ENCODE measurements at regions not wholly inside any gene's neighbourhood (a gene's known extent, or its start where the extent isn't known, plus 50 kb on each side); places are given as distances from the start of the nearest gene placed in this dataset.

DNA sequence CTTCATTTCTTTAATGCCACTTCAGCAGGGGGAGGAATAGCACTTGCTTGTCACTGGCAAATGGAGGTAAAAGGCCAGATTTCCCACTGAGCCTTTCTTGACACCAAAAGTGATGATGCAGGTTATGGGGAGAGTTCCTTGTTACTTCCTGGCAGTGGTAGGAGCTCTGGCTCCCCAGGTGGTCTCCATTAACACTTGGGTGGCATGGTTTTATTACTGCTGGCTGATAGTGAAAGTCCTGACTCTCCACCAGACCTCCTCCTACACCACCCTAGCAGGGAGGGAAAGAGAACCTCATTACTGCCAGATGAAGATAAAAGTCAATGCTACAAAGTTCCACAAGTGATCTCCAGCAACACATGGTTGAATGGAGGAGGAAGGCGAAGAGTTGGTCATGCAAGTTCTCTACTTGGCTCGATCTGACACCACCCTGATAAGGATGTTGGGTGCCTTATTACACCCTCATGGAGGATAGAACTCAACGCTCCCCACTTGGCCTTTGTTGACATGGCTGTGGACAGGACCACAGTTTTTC is 152.7 kb upstream of the GNAO1 start:
- CTCF ChIA-PET = no interaction called here
- POLR2A ChIA-PET = no interaction called here
- DNase-seq = no peak
- no peak overlapping the region for H3K4me3 Mint-ChIP-seq
- H3K9me3 Mint-ChIP-seq = peaks cover 3% of the 10 kb centered on the region
- no peaks in the 10 kb centered on the region for H3K36me3 Mint-ChIP-seq (ENCODE audit: low read depth)
- H3K27ac Mint-ChIP-seq = no peak overlapping the region
- no peaks in the 10 kb centered on the region for H3K4me1 Mint-ChIP-seq
- peaks cover 25% of the 10 kb centered on the region for H3K27me3 Mint-ChIP-seq

DNA sequence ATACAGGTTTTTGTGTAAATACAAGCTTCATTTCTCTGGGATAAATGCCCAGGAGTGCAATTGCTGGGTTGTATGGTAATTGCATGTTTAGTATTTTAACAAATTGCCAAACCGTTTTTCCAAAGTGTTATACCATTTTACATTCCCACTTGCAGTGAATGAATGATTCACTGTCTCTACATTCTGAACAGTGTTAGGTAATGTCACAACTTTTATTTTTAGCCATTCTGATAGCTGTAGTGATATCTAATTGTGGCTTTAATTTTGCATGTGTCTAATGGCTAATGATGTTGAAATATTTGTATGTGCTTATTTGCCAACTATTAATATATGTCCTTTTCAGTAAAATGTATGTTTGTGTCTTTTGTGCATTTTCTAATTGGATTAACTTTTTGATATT is 156.9 kb upstream of the CES5A start:
- Mint-ChIP-seq H3K27me3 (peaks cover 33% of the 10 kb centered on the region), H3K9me3 (peaks cover 3% of the 10 kb centered on the region), H3K36me3 (ENCODE audit: low read depth) (no peaks in the 10 kb centered on the region), H3K4me1 (no peaks in the 10 kb centered on the region), H3K27ac (no peak overlapping the region), H3K4me3 (no peak overlapping the region)
- no peak for DNase-seq
- POLR2A ChIA-PET = no interaction called here
- CTCF ChIA-PET = no interaction called here

DNA sequence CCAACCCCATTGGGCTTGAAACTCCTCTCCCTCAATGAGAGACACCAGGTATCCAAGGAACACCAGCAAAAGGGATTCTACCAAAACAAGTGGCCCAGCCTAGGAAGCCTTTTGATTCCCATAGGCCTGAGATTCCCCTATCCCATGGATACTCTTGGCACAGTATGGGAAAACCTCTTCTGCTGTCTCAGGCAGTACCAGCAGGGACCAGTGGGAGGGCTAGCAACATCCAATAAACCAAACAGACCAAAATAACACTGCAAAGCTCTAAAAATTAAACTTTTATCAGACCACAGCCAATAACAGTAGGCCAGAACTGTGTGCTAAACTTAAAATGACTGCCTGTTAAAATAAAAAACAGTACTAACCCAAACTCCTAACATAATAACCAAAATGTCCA is 153.9 kb upstream of the CES5A start:
- no peaks in the 10 kb centered on the region for H3K4me1 Mint-ChIP-seq
- H3K27me3 Mint-ChIP-seq = peaks cover 22% of the 10 kb centered on the region
- H3K27ac Mint-ChIP-seq = no peak overlapping the region
- no peaks in the 10 kb centered on the region for H3K9me3 Mint-ChIP-seq
- H3K4me3 Mint-ChIP-seq = no peak overlapping the region
- CTCF ChIA-PET = no interaction called here
- no peak for DNase-seq
- no peaks in the 10 kb centered on the region for H3K36me3 Mint-ChIP-seq (ENCODE audit: low read depth)
- POLR2A ChIA-PET = no interaction called here

DNA sequence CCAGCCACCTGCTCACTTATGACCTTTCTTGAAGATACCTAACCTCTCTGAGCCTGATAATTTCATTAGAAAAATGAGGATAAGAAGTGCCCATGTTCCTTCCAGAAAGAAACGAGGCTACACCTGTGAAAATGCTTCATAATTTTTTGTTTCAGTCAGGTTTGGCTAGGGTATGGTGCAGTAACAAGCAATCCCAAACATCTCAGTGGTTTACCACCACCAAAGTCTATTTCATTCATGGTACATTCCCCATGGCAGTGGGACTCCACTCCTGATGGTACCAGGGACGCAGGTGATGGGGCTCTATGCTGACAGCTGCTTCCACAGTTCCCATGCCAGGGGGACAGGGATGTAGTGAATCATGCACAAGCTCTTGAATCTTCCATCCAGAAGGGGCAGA is 147.6 kb upstream of the CES5A start:
- ChIA-PET POLR2A (no interaction called here), CTCF (no interaction called here)
- Mint-ChIP-seq H3K4me1 (no peaks in the 10 kb centered on the region), H3K9me3 (no peaks in the 10 kb centered on the region), H3K27me3 (peaks cover 2% of the 10 kb centered on the region), H3K27ac (no peak overlapping the region), H3K36me3 (ENCODE audit: low read depth) (no peaks in the 10 kb centered on the region), H3K4me3 (no peak overlapping the region)
- DNase-seq = no peak

DNA sequence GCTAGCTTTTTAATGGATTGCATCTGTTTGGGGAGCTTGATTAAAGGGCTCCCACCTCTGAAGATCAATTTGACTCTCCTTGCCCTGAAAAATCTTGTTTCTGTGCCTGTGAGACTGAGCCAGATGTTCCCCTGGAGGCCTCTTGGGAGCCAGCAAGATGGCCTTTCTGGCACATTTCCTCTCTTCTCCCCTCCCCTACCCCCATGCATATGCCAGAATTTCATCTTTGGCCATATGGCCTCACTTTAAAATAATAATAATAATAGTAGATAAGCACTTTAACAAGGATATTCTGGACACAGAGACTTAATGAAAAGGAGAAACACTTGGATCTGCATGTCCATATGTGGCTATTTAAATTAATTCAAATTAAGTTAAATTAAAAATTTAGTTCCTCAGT is 144.1 kb upstream of the CES5A start:
- CTCF ChIA-PET = no interaction called here
- no peak for DNase-seq
- POLR2A ChIA-PET = no interaction called here
- Mint-ChIP-seq H3K4me1 (no peaks in the 10 kb centered on the region), H3K27me3 (no peaks in the 10 kb centered on the region), H3K36me3 (ENCODE audit: low read depth) (no peaks in the 10 kb centered on the region), H3K4me3 (no peak overlapping the region), H3K27ac (no peak overlapping the region), H3K9me3 (no peaks in the 10 kb centered on the region)

DNA sequence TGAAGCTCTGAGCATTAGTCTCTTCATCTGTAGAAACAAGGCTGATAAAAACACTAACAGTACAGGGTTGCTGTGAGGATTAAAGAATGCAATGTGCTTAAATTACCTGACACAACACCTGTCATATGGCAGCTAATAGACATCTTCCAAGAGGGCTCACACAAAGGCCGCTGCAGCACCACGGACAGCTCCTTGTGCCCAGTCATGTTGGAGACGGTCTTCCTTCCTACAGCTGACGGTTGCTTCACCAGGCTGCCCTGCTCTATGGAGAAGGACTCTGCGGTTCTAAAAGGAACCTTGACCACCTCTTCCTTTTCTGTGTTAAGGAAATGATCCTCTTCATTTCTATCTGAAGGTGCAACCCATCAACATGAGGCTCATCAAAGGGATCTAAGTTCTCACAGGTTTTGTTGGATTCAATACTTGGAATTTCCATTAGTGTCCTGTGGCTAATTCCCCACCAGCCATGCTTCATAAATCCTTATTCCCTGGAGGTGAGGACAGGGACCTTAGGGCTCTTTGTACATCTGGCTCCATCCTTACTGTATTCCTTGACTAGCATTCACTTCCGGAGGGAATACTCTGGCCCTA is 138.9 kb upstream of the CES5A start:
- POLR2A ChIA-PET = no interaction called here
- DNase-seq = peak; percentile 65
- no peaks in the 10 kb centered on the region for H3K27me3 Mint-ChIP-seq
- H3K4me1 Mint-ChIP-seq = no peaks in the 10 kb centered on the region
- CTCF ChIA-PET = no interaction called here
- H3K27ac Mint-ChIP-seq = no peak overlapping the region
- no peaks in the 10 kb centered on the region for H3K9me3 Mint-ChIP-seq
- no peak overlapping the region for H3K4me3 Mint-ChIP-seq
- H3K36me3 Mint-ChIP-seq (ENCODE audit: low read depth) = no peaks in the 10 kb centered on the region

DNA sequence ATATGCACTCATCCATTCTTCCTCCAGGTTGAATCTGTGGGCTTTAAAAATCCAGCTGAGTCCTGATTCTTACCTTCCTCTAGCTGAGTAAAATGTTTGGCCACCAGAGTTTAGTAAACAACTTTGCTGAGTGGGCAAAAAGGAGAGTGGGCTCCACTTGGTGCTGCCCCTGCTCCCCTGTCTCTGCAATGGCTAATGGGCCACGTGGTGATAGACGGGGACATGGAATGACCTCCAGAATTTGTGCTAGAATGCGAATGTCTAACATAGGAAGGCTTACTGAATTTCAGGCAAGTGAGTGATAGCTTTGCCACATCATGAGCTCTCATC is 137.3 kb upstream of the CES5A start:
- H3K4me1 Mint-ChIP-seq = no peaks in the 10 kb centered on the region
- CTCF ChIA-PET = interaction anchor here (1.5 kb wide), 1 partner anchor 66 kb away, joined by 4 read pairs; no protein-coding TSS in a partner anchor
- no peak overlapping the region for H3K27ac Mint-ChIP-seq
- H3K9me3 Mint-ChIP-seq = no peaks in the 10 kb centered on the region
- POLR2A ChIA-PET = no interaction called here
- no peaks in the 10 kb centered on the region for H3K36me3 Mint-ChIP-seq (ENCODE audit: low read depth)
- DNase-seq = no peak
- no peaks in the 10 kb centered on the region for H3K27me3 Mint-ChIP-seq
- H3K4me3 Mint-ChIP-seq = no peak overlapping the region

DNA sequence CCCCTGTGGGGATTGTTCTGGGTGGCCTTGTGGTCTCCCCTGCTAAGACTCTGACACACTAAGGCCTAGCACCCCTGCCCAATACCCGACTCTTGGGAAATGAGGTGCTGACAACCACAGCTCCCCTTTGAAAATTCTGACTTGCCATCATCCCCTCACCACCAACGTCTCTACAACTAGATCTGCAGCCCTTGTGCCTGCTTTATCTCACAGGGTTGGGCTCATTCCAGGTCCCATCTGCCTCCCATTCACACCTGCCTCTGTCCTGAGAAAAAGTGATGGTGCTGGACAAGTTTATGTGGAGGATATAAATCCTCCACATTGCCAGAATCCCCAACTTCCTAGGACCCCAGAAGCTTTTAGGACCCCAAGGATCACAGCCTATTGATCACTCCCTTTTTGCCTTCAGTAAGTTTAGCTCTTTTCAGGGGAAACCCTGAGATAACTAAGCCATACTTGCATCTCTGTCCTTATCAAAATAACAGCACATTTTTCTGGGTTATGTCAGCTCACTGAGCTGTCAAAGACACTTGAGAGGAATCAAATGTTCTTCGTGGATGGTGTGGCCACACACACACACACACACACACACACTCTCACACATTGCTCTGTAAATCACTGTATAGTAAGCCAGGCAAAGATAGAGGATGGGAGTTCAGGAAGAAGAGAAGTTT is 136.8 kb upstream of the CES5A start:
- H3K4me1 Mint-ChIP-seq = no peaks in the 10 kb centered on the region
- POLR2A ChIA-PET = no interaction called here

DNA sequence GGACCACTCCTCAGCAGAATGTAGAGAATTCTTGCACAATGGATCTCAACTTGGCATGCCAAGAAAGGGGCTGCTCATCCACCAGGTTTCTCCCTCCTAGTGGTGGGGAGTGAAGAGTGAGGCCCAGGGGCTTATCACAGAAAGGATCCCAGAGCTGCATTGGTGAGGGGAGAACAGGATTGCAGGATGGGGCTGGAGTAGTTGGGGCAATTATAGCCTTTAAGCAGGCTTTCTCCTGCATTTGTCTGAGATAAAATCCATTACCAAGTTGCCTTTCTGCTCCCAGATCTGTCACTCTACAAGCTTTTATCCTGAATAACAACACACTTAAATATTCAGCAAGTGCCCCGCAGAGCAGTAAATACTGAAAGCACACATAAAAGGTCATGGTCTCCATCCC is 130.8 kb upstream of the CES5A start:
- Mint-ChIP-seq H3K36me3 (ENCODE audit: low read depth) (no peaks in the 10 kb centered on the region), H3K9me3 (no peaks in the 10 kb centered on the region), H3K27ac (no peak overlapping the region), H3K27me3 (peaks cover 6% of the 10 kb centered on the region), H3K4me1 (no peaks in the 10 kb centered on the region), H3K4me3 (no peak overlapping the region)
- ChIA-PET CTCF (no interaction called here), POLR2A (no interaction called here)
- DNase-seq = no peak

More for the DNA sequence above, 136.8 kb upstream of the CES5A start:
- CTCF ChIA-PET = interaction anchor here (1.0 to 1.5 kb wide), 2 partner anchors 36 to 66 kb away, joined by 3 to 4 read pairs; no protein-coding TSS in a partner anchor
- DNase-seq = no peak
- Mint-ChIP-seq H3K36me3 (ENCODE audit: low read depth) (no peaks in the 10 kb centered on the region), H3K9me3 (no peaks in the 10 kb centered on the region), H3K27ac (no peak overlapping the region), H3K27me3 (peaks cover under 1% of the 10 kb centered on the region), H3K4me3 (no peak overlapping the region)

DNA sequence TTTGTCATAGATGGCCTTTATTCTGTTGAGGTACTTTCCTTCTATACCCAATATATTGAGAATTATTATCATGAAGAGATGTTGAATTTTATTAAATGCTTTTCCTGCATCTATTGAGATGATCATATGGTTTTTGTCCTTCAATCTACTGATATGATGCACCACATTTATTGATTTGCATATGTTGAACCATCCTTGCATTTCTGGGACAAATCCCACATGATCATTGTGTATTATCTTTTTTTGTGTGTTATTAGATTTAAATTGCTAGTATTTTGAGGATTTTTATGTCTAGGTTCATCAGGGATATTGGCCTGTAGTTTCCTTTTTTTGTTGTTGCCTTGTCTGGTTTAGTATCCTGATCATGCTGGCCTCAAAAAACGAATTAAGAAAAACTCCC is 124.5 kb upstream of the CES5A start:
- no peaks in the 10 kb centered on the region for H3K36me3 Mint-ChIP-seq (ENCODE audit: low read depth)
- H3K4me3 Mint-ChIP-seq = no peak overlapping the region
- no peak for DNase-seq
- POLR2A ChIA-PET = no interaction called here
- peaks cover 7% of the 10 kb centered on the region for H3K27me3 Mint-ChIP-seq
- CTCF ChIA-PET = no interaction called here
- H3K27ac Mint-ChIP-seq = no peak overlapping the region
- H3K4me1 Mint-ChIP-seq = no peaks in the 10 kb centered on the region
- peaks cover 13% of the 10 kb centered on the region for H3K9me3 Mint-ChIP-seq

DNA sequence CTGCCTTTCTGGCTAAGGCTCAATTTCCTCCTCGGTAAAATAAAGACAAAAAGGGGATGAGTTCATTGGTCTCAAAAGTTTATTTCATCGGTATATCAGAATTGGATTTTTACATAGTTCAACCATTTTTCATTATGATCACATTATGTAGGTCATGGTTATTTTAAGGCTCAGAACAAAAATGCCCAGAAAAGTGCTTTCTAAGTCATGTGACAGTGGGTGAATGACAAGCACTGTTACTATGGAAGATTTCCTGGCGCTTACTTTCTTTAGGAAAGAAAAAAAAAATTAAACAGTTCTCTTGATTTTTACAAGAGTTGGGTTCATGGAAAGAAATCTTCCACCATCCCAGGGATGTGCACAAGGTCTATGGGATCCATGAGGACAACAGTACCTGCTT is 117.9 kb upstream of the CES5A start:
- no peaks in the 10 kb centered on the region for H3K4me1 Mint-ChIP-seq
- no peaks in the 10 kb centered on the region for H3K27me3 Mint-ChIP-seq
- H3K36me3 Mint-ChIP-seq (ENCODE audit: low read depth) = no peaks in the 10 kb centered on the region
- no peak overlapping the region for H3K27ac Mint-ChIP-seq
- peaks cover 2% of the 10 kb centered on the region for H3K9me3 Mint-ChIP-seq
- POLR2A ChIA-PET = no interaction called here
- CTCF ChIA-PET = no interaction called here
- no peak overlapping the region for H3K4me3 Mint-ChIP-seq
- DNase-seq = no peak

DNA sequence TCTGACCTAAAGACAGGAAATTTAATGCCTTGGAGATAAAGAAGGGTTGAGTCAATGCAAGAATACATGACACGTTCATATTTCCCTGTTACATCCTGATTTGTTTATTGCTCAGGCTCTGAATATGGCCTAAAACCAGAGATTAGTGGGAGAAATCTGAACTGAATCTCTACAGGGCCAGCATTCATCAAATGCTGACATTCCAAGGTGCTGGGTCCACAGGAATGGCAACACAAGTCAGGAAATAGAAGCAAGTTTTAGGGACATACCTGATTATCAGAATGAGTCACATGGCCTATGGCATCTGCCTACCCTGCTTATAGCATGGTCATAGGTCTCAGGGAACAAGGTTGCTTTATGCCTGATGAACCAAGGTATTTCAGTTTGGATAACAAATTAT is 117.4 kb upstream of the CES5A start:
- POLR2A ChIA-PET = no interaction called here
- no peak overlapping the region for H3K27ac Mint-ChIP-seq

DNA sequence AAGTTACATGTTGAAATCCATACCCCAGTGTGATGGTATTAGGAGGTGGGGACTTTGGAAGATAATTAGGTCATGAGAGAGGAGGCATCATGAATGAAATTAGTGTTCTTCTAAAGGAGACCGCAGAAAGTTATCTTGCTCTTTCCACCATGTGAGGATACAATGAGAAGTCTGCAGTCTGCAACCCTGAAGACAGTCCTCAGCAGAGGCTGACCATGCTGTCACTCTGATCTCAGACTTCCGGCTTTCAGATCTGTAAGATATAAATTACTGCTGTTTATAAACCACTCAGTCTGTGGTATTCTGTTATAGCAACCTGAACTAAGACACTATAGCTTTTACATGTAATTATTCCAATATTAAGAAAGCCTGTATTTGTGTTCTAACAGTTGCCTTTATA is 116.7 kb upstream of the CES5A start:
- Mint-ChIP-seq H3K36me3 (ENCODE audit: low read depth) (no peaks in the 10 kb centered on the region), H3K4me1 (no peaks in the 10 kb centered on the region), H3K9me3 (no peaks in the 10 kb centered on the region), H3K27me3 (no peaks in the 10 kb centered on the region), H3K27ac (no peak overlapping the region), H3K4me3 (no peak overlapping the region)
- DNase-seq = no peak
- ChIA-PET POLR2A (no interaction called here), CTCF (no interaction called here)

More for the DNA sequence above, 117.4 kb upstream of the CES5A start:
- DNase-seq = no peak
- Mint-ChIP-seq H3K4me3 (no peak overlapping the region), H3K9me3 (no peaks in the 10 kb centered on the region), H3K36me3 (ENCODE audit: low read depth) (no peaks in the 10 kb centered on the region), H3K27me3 (no peaks in the 10 kb centered on the region), H3K4me1 (no peaks in the 10 kb centered on the region)
- CTCF ChIA-PET = no interaction called here

DNA sequence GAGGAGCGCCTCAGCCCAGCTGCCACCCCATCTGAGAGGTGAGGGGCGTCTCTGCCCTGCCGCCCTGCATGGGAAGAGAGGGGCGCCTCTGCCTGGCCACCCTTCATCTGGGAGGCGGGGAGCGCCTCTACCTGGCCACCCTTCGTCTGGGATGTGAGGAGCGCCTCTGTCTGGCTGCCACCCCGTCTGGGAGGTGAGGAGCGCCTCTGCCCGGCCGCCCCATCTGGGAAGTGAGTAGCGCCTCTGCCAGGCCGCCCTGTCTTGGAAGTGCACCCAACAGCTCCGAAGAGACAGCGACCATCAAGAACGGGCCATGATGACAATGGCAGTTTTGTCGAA is 114.4 kb upstream of the CES5A start:
- H3K27me3 Mint-ChIP-seq = peaks cover 4% of the 10 kb centered on the region
- no peaks in the 10 kb centered on the region for H3K4me1 Mint-ChIP-seq
- H3K4me3 Mint-ChIP-seq = no peak overlapping the region
- H3K36me3 Mint-ChIP-seq (ENCODE audit: low read depth) = no peaks in the 10 kb centered on the region
- ChIA-PET CTCF (no interaction called here), POLR2A (no interaction called here)
- no peak overlapping the region for H3K27ac Mint-ChIP-seq
- H3K9me3 Mint-ChIP-seq = no peaks in the 10 kb centered on the region
- DNase-seq = no peak

Measured in activated CD4-positive, alpha-beta T cell treated with anti-CD3 and anti-CD28 coated beads, Interleukin-2, amount 10 ng/mL, durations not matched to agents 7 days and 5 days (primary cell).